IPS-NIHi11 (cell line): ENCODE measurements at regions not wholly inside any gene's neighbourhood (a gene's known extent, or its start where the extent isn't known, plus 50 kb on each side); places are given as distances from the start of the nearest gene placed in this dataset.

Experiments
- DNase-seq: peaks from one replicate; pipeline ENCODE4 v3.0.0; 2012; ENCODE audit warnings: mixed read lengths, low spot score

DNA sequence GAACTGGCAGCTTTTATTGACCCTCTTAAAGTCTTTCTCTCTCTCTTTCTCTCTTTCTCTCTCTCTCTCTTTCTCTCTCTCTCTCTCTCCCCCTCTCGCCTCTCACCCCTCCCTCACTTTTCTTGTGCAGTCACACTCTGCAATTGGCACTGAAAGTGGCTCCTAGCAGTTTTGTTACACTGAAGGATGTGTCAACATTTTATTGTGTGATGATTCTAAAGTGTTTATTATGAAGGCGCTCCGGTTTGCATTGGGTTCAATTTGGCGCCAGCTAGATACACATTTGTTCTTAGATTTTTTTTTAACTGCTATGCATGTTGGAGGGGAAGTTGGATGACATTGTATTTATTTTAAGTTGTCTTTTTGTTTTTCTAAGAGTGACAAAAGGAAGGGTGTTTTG is 64.0 kb upstream of the CHRM3 start:
- no peak for DNase-seq

DNA sequence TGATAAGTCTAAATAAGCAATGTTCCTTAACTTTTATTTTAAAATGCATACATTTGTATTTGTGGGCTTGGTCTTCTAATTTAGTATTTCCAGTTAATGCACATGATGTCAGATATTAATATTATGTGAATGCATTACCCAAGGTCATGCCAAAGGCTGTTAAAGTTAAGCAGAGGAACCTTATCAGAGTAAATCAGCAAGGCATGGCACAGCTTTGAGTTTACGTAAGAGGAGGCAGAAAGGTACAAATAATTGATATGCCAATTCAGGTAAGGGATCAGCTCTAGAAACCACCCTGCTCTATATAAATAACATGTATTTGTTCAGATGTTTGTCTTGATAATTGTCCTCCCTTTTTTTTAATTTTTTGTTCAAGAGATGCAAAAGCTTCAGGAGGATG is 64.5 kb upstream of the CHRM3 start:
- no peak for DNase-seq

GRCh38 chr1:239317948-239318347 is 68.4 kb upstream of the CHRM3 start:
- no peak for DNase-seq

DNA sequence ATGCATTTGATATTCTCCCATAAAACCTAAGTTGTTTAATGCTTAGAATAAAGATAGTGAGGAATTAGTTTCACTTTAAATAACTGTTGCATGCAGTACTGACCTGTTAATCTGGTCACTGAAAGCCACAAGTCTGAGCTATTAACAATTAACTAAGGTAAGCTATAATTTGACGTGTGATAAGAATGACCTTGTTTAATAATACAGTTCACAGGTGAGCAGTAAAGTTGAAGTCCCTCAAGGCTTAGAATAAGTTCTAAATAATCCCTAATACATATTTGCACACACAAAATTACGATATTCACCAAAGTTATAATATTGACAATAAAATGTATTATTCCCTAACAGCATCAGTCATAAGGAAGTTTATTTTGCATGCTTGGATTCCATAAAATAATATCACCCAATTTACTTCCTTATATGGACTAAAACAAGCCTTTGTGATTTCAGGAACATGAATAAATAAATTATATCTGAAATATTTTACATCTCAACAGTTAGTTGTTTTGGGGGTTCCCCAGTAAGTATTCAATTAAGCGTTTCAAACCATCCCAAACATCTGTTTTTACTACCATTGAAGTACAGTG is 70.6 kb upstream of the CHRM3 start:
- DNase-seq = no peak

DNA sequence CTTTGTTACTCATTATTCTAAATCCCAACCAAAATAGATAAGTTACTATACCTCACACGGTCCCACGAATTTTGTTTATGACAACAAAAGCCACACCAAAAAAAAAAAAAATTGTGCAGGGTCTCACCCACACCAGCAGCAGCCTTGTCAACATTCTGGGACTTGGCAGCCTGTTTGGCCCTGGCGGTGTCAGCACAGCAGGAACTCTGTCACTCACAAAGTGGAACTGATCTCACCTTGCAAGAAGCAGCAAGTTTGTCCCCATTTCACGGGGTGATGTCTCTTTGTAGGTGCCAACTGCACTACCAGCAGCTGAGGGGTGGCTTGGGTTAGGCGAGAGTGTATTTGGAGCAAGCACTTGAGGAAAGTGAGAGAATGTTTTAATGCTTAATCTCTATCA is 75.0 kb upstream of the CHRM3 start:
- no peak for DNase-seq

DNA sequence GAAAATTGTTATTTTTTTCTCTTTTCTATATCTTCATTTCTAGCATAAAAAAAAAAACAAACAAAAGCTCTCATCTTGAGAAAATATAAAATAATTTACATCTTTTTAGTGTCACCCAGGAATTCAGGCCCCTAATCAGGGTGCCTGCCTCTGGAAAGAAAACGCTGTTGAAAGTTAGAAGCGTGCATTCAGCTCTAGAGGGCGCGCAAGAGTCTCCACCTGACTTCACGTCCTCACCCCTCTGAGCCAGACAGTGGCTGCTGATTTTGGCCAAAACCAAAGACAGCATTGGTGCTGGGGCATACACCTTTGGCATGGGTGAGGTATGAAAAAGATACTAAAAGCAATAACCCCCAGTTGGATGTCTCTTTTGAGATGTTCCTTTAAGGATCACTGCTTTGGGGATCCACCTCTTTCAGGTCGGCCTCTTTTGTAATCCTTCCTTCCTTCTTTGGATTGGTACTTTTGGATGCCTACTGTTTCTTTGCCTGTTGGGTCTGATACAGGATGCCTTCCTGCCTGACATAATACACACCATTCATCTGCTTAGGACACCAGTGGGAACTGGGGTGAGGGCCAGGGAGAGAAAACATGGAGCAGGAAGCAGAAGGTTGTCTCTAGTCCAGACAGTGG is 77.6 kb upstream of the CHRM3 start:
- peak; percentile 54 for DNase-seq

- DNase-seq = no peak
These were observed 78.5 kb upstream of the CHRM3 start for GRCh38 chr1:239307886-239308285.

GRCh38 chr1:239306426-239306825 is 79.9 kb upstream of the CHRM3 start:
- DNase-seq = no peak

GRCh38 chr1:239303289-239303688 is 83.1 kb upstream of the CHRM3 start:
- no peak for DNase-seq

DNA sequence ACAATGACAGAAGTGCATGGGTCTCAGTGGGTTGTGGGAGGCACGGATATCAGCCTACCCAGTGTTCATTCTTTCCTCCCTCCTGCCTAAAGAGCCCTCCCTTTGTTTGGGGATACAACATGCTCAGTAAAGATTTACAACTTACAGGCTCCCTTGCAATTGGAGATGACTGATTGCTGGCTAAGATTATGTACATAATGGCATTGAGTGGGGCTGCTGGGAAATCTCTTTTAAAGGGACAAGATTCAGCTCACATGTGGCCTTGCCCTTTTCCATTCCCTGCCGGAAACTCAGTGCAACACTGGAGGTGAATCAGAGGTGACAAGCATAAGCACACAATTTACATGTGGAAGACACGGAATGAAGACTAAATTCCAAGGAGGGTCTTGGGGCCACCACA is 83.7 kb upstream of the CHRM3 start:
- DNase-seq = no peak

GRCh38 chr1:239301251-239301650 is 85.1 kb upstream of the CHRM3 start:
- no peak for DNase-seq

DNA sequence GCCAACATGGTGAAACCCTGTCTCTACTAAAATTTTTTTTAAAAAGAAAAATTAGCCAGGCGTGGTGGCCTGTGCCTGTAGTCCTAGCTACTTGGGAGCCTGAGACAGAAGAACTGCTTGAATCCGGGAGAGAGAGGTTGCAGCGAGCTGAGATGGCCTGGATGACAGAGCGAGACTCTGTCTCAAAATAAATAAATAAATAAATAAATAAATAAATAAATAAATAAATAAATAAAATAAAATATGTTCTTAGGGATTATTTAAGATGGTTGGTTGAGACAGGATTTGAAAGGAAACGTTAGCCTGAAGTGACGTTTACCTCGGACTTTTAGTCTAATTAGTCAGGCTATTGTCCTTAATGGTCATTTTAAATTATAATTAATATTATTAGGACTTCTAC is 88.5 kb upstream of the CHRM3 start:
- no peak for DNase-seq

DNA sequence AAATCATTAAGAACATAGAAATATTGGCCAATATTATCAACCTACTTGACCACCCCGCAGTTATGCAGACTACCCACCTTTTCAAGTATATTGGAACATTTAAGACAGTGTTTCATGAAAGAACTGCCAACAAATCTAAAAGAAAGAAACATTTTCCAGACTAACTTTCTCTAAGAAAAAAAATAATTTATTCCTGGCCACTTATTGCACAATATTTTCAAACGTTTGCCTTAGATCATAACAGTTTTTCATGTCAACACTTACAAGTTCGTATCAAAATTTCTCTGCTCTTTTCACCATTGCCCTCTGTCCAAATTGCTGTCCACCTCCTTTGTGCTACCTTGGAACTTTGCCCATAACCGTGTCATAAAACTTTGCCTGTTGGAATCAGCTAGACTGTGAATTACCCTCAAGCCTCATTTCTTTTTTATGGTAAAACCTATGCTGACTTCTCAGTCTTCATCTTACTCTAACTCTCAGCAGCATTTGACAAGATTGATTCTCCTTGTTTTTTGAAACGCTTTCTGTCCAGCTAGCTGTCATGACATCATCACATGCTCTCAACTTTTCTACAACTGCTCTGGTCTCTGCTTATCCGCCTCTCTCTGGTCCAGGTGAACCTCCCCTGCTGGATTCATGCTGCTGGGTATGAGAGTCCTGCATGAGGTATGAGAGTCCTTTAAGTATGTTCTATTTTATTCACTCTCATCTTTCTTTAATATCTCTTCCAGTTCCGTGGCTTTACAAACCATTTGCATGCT is 92.8 kb upstream of the CHRM3 start:
- no peak for DNase-seq

DNA sequence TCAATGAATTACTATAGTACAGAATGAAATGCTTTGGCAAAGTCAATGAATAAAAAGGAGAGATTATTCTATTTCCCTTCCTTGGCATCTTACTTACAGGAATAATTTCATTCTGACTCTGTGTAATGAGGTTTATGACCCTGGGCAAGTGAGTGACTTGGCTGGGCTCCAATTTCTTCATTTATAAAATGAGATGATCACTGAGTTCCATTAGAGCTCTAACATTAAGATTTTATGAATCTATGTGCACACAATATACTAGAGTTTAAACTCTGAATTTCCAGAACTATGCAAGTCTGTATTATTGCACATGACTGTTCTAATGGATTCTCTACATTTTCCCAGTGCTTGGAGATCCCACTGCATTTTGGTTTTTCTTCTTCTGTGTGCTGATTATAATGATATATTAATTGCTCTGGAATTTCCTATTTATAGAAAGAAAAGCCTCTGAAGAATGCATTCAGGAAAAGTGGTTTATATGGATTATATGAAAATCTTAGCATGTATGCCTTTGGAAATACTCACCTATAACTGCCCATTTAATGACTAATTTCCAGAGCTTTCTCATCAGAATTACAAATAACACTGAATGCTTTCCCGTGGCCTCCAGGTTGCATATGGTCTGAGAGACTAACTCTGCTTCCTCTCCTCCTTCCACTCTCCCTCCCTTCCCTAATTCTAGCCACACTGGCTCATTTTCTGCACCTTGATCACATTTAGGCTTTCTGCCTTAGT is 97.4 kb upstream of the CHRM3 start:
- no peak for DNase-seq

- DNase-seq = peak; percentile 33
These were observed 99.1 kb upstream of the CHRM3 start for GRCh38 chr1:239287296-239287695.

DNA sequence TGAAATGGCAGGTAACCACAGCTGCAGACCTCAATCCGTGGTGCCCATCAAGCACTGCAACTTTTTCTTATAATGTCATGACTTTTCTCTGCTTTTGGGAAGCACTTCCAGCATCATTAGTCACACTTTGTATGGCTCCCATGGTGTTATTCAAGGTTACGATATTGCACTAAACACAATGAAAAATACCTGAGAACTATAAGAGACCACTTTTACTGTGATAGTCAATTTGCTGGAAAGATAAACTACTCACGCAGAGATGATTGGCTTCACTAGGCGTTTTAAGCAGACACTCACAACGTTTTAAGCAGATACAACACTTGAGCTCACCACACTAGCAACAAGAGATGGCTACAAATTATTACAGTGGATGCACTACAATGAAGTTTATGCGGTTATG is 103.2 kb upstream of the CHRM3 start:
- DNase-seq = no peak

DNA sequence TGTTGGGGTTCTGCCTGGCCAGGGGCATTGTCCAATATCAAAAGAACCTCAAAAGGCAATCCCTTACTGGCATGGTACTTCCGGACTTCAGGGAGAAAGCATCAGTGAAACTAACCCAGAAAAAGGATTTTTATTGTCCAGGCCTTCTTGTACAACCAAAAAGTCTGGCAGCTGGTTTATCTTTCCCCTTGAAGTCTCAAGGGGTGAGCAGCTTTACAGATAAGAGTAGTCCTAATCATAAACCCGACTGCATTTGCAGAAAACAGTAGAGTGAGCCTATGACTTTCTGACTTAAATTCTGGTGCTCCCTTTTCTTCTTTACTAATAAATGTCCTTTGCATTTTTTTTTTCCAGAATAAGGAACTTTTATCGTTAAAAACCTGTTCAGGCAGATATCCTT is 104.0 kb upstream of the CHRM3 start:
- no peak for DNase-seq

- DNase-seq = no peak
These were observed 110.3 kb upstream of the CHRM3 start for GRCh38 chr1:239276051-239276450.

DNA sequence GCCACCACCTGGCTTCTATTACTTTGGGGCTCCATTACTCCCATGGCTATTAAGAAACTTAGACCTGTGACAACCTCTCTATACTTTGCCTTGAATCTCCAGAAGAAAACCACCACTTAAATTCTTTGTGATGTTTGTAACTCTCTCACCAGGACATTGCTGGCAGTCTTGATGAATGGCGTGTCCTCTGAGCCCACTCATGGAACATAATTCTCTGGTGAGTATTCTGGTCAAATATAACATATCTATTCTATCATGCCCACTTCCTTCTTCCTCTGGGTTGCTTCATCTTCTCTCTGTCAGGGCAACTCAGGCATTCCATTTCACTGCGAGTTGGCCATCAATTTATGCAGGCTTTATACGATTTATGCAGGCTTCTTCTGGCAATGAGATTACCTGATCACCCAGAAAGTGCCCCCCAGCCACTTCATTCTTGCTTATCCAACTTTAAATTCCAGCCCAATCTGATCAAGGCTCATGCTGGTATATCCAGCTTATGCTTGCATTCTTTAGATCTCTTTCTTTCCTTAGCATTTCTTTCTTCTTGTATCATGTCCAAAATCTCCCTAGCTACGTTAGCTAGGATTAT is 112.0 kb upstream of the CHRM3 start:
- DNase-seq = no peak

- no peak for DNase-seq
These were observed 115.9 kb upstream of the CHRM3 start for GRCh38 chr1:239270509-239270908.

DNA sequence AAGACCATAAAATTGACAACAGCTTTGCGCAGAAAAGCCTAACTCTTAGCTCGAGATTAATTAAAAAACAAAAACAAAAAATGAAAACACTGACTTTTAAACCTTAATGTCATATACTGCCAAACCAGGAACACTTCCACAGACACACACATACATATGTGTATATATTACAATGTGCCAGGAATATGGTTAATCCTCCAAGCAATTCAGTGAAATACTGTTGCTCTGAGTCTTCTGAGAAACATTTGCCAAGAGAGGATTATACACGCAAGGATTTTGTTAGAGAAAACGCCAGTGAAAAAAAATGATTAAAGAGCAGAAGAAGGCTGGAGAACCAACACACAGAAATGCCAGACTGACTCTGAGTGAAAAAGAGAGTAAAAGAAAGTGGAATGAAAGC is 116.7 kb upstream of the CHRM3 start:
- no peak for DNase-seq

GRCh38 chr1:239268941-239269340 is 117.4 kb upstream of the CHRM3 start:
- DNase-seq = no peak

GRCh38 chr1:239268007-239268406 is 118.4 kb upstream of the CHRM3 start:
- DNase-seq = no peak
